ENCODE measurements at regions not wholly inside any gene's neighbourhood (a gene's known extent, or its start where the extent isn't known, plus 50 kb on each side); places are given as distances from the start of the nearest gene placed in this dataset.
A peak's percentile ranks its signal among the peaks of the same experiment; 100 is the strongest.

GRCh38 chr1:228870041-228870713 is 134.9 kb downstream of the RHOU start:
- no peak overlapping the region for H3K4me2 ChIP-seq
- TF ChIP-seq EZH2phosphoT487 (IDR thresholded peaks at IDR 0.05; ENCODE audit: low read depth, severe bottlenecking, unreplicated experiment), result no peak
- no peak for TF ChIP-seq EZH2 (IDR thresholded peaks at IDR 0.05; ENCODE audit: borderline replicate concordance)
- TF ChIP-seq CTCF (IDR thresholded peaks at IDR 0.05; ENCODE audit: poor library complexity), result no peak
- WGBS (ENCODE audit: low lambda C conversion rate, missing lambda C conversion rate), result 90% methylated on average over 9 of the region's 9 CpGs

GRCh38 chr1:228871314-228872061 is 136.2 kb downstream of the RHOU start:
- Histone ChIP-seq H2AFZ (no peak overlapping the region), H3K27ac (peak overlapping the region; percentile 88), H3K4me1 (ENCODE audit: insufficient read depth) (peaks cover 45% of the 10 kb centered on the region), H3K4me3 (no peak overlapping the region), H3K36me3 (replicated peaks; ENCODE audit: insufficient read depth, low read depth) (no peaks in the 10 kb centered on the region), H3K79me2 (no peaks in the 10 kb centered on the region), H3K27me3 (no peaks in the 10 kb centered on the region), H3K4me2 (peak overlapping the region; percentile 52), H3K9me2 (replicated peaks; ENCODE audit: insufficient read depth) (no peaks in the 10 kb centered on the region), H3K9me3 (ENCODE audit: low read depth) (no peaks in the 10 kb centered on the region), H4K20me1 (ENCODE audit: insufficient read depth, poor library complexity, severe bottlenecking) (no peaks in the 10 kb centered on the region)
- TF ChIP-seq CTCF (IDR thresholded peaks at IDR 0.05; ENCODE audit: poor library complexity) (no peak), EZH2phosphoT487 (IDR thresholded peaks at IDR 0.05; ENCODE audit: low read depth, severe bottlenecking, unreplicated experiment) (no peak)
- no peak for DNase-seq (ENCODE audit: low spot score)
- 46% methylated on average over 8 of the region's 8 CpGs for WGBS (ENCODE audit: low lambda C conversion rate, missing lambda C conversion rate)

More at GRCh38 chr1:228870041-228870713, 134.9 kb downstream of the RHOU start:
- H3K27me3 ChIP-seq, result no peaks in the 10 kb centered on the region
- no peak for DNase-seq (ENCODE audit: low spot score)
- no peaks in the 10 kb centered on the region for H3K9me2 ChIP-seq (replicated peaks; ENCODE audit: insufficient read depth)
- no peaks in the 10 kb centered on the region for H3K9me3 ChIP-seq (ENCODE audit: low read depth)
- H3K4me3 ChIP-seq, result no peak overlapping the region
- H4K20me1 ChIP-seq (ENCODE audit: insufficient read depth, poor library complexity, severe bottlenecking), result no peaks in the 10 kb centered on the region
- H3K36me3 ChIP-seq (replicated peaks; ENCODE audit: insufficient read depth, low read depth), result no peaks in the 10 kb centered on the region
- no peak overlapping the region for H2AFZ ChIP-seq
- peak overlapping the region; percentile 88 for H3K27ac ChIP-seq
- H3K79me2 ChIP-seq, result no peaks in the 10 kb centered on the region
- peaks cover 56% of the 10 kb centered on the region for H3K4me1 ChIP-seq (ENCODE audit: insufficient read depth)

- Histone ChIP-seq H3K4me2 (peak overlapping the region; percentile 52), H3K4me3 (no peak overlapping the region), H2AFZ (no peak overlapping the region), H3K36me3 (replicated peaks; ENCODE audit: insufficient read depth, low read depth) (no peaks in the 10 kb centered on the region), H3K9me2 (replicated peaks; ENCODE audit: insufficient read depth) (no peaks in the 10 kb centered on the region), H3K27ac (peak overlapping the region; percentile 88), H3K9me3 (ENCODE audit: low read depth) (no peaks in the 10 kb centered on the region), H3K27me3 (no peaks in the 10 kb centered on the region), H3K79me2 (no peaks in the 10 kb centered on the region), H4K20me1 (ENCODE audit: insufficient read depth, poor library complexity, severe bottlenecking) (no peaks in the 10 kb centered on the region), H3K4me1 (ENCODE audit: insufficient read depth) (peaks cover 39% of the 10 kb centered on the region)
- TF ChIP-seq EZH2phosphoT487 (IDR thresholded peaks at IDR 0.05; ENCODE audit: low read depth, severe bottlenecking, unreplicated experiment), result no peak
- no peak for TF ChIP-seq CTCF (IDR thresholded peaks at IDR 0.05; ENCODE audit: poor library complexity)
- TF ChIP-seq EZH2 (IDR thresholded peaks at IDR 0.05; ENCODE audit: borderline replicate concordance), result no peak
- DNase-seq (ENCODE audit: low spot score), result no peak
- 71% methylated on average over 7 of the region's 7 CpGs for WGBS (ENCODE audit: low lambda C conversion rate, missing lambda C conversion rate)
Observed at GRCh38 chr1:228872080-228872479, 136.8 kb downstream of the RHOU start.

All from hepatocyte (in vitro differentiated cells).